GM18907 (cell line): ENCODE measurements at regions not wholly inside any gene's neighbourhood (a gene's known extent, or its start where the extent isn't known, plus 50 kb on each side); places are given as distances from the start of the nearest gene placed in this dataset.
"Not testable (repeated sequence)": the region's sequence is repeated elsewhere in the genome, so short reads cannot be mapped to it uniquely, and the experiment has no call there.

Experiments
- ATAC-seq: cut with Tn5 transposase; IDR thresholded peaks from one replicate; pipeline ENCODE4 v1.9.1; 2021; ENCODE audit warnings: mild to moderate bottlenecking, moderate library complexity; ENCODE audit not compliant: unreplicated experiment

- no peak for ATAC-seq
Observed at GRCh38 chr12:116427200-116427930, 131.8 kb upstream of the MAP1LC3B2 start.

DNA sequence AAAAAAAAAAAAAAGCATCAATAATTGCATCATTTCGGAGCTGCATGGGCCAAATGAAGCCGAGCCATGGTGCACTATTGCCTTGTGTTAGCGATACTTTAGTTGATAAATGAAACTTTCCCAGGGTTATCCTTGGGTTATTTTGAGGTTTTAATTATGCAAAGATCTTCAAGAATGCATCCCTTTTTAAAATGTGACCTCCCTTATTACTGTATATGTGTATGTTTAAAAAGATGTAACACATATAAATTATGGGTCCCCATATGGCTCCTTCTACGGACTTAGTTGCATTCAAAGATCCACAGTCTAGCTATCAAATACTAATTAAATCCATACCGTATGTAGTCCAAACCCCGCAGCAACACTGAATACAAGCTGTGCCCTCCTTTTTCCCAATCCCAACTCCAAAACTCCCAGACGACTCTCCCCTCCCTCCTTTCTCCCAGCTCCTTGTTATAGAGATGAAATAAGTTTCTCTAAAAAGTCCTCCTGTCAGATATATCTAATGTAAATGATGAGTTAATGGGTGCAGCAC, 129.3 kb upstream of the MAP1LC3B2 start:
- no peak for ATAC-seq

DNA sequence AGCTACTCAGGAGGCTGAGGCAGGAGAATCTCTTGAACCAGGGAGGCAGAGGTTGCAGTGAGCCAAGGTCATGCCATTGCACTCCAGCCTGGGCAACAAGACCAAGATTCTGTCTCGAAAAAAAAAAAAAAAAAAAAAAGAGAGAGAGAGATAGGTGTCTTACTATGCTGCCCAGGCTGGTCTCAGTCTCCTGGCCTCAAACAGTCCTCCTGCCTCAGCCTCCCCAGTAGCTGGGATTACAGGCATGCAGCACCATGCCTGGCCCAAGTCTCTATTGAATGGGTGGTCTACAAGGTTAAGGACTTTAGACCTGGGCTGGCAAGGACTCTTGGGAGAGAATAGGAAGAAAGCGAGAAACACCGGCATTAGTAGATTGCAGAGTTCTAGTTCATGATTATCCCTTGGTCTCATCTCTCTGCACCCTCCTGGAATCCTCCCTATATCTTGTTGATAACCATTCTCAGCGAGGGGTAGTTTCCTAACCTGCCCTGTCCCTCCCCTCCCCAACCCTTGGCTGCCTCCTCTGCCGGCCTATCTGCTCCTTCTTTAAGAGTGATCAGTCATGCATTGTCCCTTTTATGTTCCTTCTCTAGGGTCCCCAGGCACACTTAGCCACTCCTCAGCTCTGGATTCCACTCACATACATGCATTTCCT, 128.1 kb upstream of the MAP1LC3B2 start:
- no peak for ATAC-seq

GRCh38 chr12:116431677-116432300, 127.4 kb upstream of the MAP1LC3B2 start:
- ATAC-seq = no peak

DNA sequence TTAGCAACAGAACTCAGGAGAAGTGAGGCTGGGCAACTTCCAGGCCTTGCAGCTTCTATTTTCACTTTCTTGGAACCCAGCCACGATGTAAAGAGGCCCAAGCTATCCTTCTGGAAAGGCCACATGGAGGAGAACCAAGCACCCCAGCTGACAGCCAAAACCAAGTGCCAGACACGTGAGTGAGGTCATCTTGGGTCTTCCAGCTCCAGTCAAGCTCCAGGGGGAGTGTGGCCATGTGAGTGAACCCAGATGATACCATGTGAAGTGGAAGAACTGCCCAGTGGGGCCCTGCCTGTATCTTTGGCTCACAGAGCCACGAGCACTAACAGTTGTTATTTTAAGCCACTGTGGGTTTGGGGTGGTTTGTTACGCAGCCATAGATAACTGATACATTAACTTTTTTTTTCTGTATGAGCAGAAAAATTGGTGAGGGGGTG, 126.8 kb upstream of the MAP1LC3B2 start:
- ATAC-seq = no peak

DNA sequence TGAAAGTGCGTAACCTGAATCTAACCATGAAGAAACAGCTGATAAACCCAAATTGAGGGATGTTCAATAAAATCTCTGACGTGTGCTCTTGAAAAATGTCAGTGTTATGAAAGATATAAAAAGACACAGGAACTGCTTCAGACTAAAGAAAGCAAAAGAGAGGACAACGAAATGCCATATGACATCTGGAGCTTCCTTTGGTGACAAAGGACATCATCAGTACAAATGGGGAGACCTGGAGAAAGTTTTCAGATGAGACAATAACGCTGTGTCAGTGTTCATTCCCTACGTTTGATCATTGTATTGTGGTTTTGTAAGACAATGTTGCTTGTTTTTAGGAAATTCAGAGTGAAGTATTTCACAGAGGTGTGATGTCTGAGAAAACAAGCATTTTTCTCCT, 125.9 kb upstream of the MAP1LC3B2 start:
- no peak for ATAC-seq

GRCh38 chr12:116434155-116435011, 124.8 kb upstream of the MAP1LC3B2 start:
- no peak for ATAC-seq

DNA sequence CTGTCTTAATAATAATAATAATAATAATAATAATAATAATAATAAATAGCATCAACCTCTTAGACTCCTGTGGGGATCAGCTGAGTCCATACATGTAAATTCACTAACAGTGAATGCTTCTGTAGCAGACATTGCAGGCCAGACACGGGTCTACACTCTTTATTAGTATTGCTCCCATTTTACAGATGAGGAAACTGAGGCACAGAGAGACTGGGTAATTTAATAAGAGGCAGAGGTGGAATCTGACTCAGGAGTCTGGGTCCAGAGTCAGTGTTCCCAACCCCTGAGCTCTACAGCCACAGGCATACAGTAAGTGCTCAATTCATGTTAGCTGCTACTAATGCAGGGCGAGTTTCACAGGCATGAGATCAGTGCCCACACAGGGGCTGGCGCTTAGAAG, 123.2 kb upstream of the MAP1LC3B2 start:
- no peak for ATAC-seq

DNA sequence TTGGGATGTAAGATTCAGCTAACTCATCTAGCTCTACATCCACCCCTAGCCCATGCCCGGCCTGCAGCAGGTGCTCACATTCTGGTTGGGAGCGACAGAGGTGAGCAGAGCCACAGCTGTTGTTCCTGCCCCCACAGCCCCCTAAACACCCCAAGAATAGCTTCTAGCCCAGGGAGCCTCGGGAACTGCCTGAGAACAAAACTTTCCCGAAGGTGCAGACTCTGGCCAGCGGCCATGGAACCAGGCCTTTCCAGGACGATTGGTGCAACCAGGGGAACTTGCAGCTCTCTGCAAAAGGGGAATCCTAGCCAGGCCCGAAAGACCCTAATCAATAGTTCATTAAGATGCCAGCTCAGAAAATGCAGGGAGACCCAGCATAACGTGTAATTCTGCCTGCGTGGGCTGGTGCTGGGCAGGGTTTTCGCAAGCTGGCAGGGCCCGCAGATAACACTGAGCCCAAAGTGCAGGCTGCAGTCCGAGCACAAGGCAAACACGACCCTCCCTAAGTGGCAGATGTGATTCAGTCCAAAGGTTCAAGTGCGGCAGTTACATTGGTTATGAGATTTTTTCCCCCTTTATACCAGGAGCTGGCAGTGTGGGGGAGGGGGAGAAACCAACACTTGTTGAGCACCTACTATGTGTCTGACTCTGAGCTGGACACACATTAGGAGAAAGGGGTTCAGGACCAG, 122.5 kb upstream of the MAP1LC3B2 start:
- no peak for ATAC-seq

- no peak for ATAC-seq
Observed at GRCh38 chr12:116441292-116441691, 117.9 kb upstream of the MAP1LC3B2 start.

- no peak for ATAC-seq
Observed at GRCh38 chr12:116442304-116442703, 116.9 kb upstream of the MAP1LC3B2 start.

DNA sequence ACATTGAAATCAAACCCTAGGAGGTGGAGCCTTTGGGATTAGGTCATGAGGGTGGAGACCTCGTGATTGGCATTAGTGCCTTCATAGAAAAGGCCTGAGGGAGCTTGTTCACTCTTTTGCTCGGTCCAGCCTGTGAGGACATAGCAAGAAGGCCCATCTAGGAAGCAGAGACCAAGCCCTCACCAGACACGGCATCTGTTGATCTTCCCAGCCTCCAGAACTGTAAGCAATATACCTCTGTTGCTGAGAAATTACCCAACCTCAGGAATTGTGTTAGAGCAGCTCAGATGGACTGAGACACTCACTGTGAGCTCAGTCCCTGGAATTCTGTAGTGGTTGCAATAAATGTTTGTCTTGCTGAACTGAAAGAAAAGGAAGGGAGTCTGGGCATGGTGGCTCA, 116.2 kb upstream of the MAP1LC3B2 start:
- ATAC-seq = no peak

DNA sequence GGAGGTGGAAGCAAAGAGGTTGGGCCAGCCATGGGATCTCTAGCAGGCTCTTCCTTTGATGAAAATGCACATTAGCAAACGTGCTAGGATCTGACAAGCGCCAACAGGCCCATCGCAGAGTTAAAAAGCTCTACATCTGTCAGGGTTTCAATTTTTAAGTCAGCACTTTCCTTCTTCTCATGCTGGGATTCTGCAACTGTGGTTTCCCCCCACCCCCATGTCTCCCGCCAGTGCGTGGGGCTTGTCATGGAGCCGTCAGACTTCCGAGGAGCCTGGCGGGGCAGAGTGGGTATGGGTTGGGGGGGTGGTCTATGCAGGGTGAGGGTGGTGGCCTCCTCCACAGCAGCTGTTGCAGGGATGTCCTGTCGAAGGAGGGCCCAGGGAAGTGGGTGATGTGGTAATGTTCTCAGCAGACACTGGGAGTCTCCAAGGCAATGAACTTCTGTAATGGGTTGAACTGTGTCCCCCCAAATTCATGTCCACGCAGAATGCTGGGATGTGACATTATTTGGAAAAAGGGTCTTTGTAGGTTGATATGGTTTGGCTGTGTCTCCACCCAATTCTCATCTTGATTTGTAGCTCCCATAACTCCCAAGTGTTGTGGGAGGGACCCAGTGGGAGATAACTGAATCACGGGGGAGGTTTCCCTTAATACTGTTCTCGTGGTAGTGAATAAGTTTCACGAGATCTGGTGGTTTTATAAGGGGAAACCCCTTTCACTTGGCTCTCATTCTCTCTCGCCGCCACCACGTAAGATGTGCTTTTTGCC, 115.2 kb upstream of the MAP1LC3B2 start:
- no peak for ATAC-seq

GRCh38 chr12:116444590-116444943, 114.6 kb upstream of the MAP1LC3B2 start:
- ATAC-seq = no peak

- no peak for ATAC-seq
Observed at GRCh38 chr12:116448165-116448739, 110.9 kb upstream of the MAP1LC3B2 start.

DNA sequence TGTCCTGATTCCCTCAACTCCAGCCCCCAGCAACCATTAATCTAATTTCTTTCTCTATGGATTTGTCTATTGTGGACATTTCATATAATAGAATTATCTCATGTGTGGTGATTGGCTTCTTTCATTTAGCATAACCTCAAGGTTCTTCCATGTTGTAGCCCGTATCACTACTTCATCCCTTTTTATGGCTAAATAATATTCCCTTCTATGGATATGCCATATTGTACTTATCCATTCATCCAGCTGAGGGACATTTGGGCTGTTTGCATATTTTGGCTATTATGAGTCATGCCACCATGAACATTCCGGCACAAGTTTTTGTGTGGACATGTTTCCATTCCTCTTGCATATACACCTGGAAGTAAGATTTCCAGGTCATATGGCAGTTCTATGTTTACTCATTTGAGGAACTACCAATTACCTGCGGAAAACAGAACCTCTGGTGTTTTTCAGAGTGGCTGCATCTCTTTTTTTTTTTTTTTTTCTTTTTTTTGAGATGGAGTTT, 108.7 kb upstream of the MAP1LC3B2 start:
- ATAC-seq = no peak

GRCh38 chr12:116452975-116453374, 106.2 kb upstream of the MAP1LC3B2 start:
- not testable (repeated sequence) for ATAC-seq

- ATAC-seq = no peak
Observed at GRCh38 chr12:116453631-116454030, 105.5 kb upstream of the MAP1LC3B2 start.

DNA sequence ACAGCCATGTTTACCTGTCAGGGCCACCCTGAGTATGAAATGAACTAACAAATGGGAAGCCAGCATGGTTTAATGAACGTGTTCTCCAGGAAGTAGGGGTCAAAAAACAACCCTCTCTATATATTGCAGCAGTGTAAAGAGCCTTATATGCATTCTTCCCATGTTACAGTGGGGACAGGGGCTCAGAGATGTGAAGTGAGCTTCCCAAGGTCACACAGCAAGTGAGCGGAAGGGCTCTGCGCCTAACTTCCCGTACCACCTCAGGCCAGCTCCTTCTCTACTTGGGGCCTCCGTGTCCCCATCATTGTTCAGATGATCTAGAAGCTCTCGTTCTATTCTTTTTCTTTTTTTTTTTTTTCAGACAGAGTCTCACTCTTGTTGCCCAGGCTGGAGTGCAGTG, 105.1 kb upstream of the MAP1LC3B2 start:
- no peak for ATAC-seq
